ENCODE measurements at regions not wholly inside any gene's neighbourhood (a gene's known extent, or its start where the extent isn't known, plus 50 kb on each side); places are given as distances from the start of the nearest gene placed in this dataset.
"Not testable (repeated sequence)": the region's sequence is repeated elsewhere in the genome, so short reads cannot be mapped to it uniquely, and the experiment has no call there.

- H3K27ac ChIP-seq (ENCODE audit: low read depth, low read length); H3K79me1 ChIP-seq (ENCODE audit: low read depth, low read length); H3K14ac ChIP-seq (ENCODE audit: insufficient read length); H2AK5ac ChIP-seq (ENCODE audit: low read depth, low read length); H2BK20ac ChIP-seq (ENCODE audit: low read length); H4K20me1 ChIP-seq (replicated peaks in 1 of 2; ENCODE audit: control insufficient read depth in 1 of 2, insufficient read depth in 2 of 2, low read length in 2 of 2); H3K9me3 ChIP-seq (ENCODE audit: insufficient read depth in 2 of 2, low read depth in 1 of 2, low read length in 1 of 2); H3K4me1 ChIP-seq (replicated peaks in 1 of 4; ENCODE audit: control insufficient read depth in 3 of 4, insufficient read depth in 4 of 4, low read length in 3 of 4); H3K23me2 ChIP-seq (ENCODE audit: low read depth, low read length); H4K8ac ChIP-seq (ENCODE audit: extremely low read depth, insufficient read depth, low read length); H3K4me3 ChIP-seq (ENCODE audit: extremely low read depth in 1 of 4, insufficient read depth in 2 of 4, low read depth in 3 of 4, low read length in 4 of 4); H2BK120ac ChIP-seq (replicated peaks; ENCODE audit: low read depth, low read length); FAIRE-seq; H2BK12ac ChIP-seq (ENCODE audit: low read depth, low read length); CTCF ChIA-PET (ENCODE audit: partially characterized antibody); H3K4ac ChIP-seq (replicated peaks; ENCODE audit: insufficient read length, low read depth, low read length); H3K4me2 ChIP-seq (ENCODE audit: insufficient read depth in 1 of 2, low read depth in 2 of 2, low read length in 2 of 2); H3K9ac ChIP-seq (replicated peaks in 1 of 4; ENCODE audit: extremely low read depth in 1 of 4, low read depth in 3 of 4, low read length in 3 of 4); H3K56ac ChIP-seq (replicated peaks; ENCODE audit: insufficient read length, low read depth, low read length); POLR2A ChIA-PET (ENCODE audit: partially characterized antibody); H3K18ac ChIP-seq (ENCODE audit: extremely low read depth, low read length); H4K91ac ChIP-seq (replicated peaks; ENCODE audit: insufficient read length, low read length); H2AFZ ChIP-seq (ENCODE audit: low read length); H2BK15ac ChIP-seq (ENCODE audit: low read length); H4K5ac ChIP-seq (ENCODE audit: insufficient read length, low read depth, low read length); H3K27me3 ChIP-seq (replicated peaks in 1 of 4; ENCODE audit: control insufficient read depth in 3 of 4, extremely low read depth in 1 of 4, insufficient read depth in 3 of 4, low read length in 3 of 4); H2BK5ac ChIP-seq (ENCODE audit: low read depth, low read length); DNase-seq (ENCODE audit: low read depth in 1 of 2, low spot score in 2 of 2); H3K36me3 ChIP-seq (ENCODE audit: control insufficient read depth in 2 of 4, insufficient read depth in 4 of 4, low read length in 3 of 4); H3K79me2 ChIP-seq (ENCODE audit: control insufficient read depth in 1 of 2, insufficient read depth in 2 of 2, low read length in 2 of 2); H3K23ac ChIP-seq (ENCODE audit: insufficient read length): not testable (repeated sequence)
- whole genome bisulfite sequencing, 2 experiments (ENCODE audit: extremely low coverage in 1 of 2, insufficient coverage in 1 of 2, insufficient read length in 1 of 2, insufficient replicate concordance in 2 of 2, low coverage in 1 of 2, low lambda C conversion rate in 2 of 2, missing lambda C conversion rate in 1 of 2): 97% methylated on average over 7 of the region's 7 CpGs; no CpG with 5 or more reads in 1 of the 2 experiments
Measured at GRCh38 chr13:44823555-44823954, 165.7 kb downstream of the NUFIP1 start.
